ENCODE measurements at regions not wholly inside any gene's neighbourhood (a gene's known extent, or its start where the extent isn't known, plus 50 kb on each side); places are given as distances from the start of the nearest gene placed in this dataset.

- Histone ChIP-seq H4K91ac (ENCODE audit: insufficient read length, low read depth, low read length) (no peak overlapping the region), H3K4me2 (ENCODE audit: insufficient read depth, insufficient read length, low read length) (no peak overlapping the region), H3K23ac (ENCODE audit: insufficient read length, low read depth, low read length) (no peak overlapping the region), H2BK15ac (ENCODE audit: low read depth, low read length) (no peak overlapping the region), H4K8ac (replicated peaks; ENCODE audit: insufficient read length, low read depth, low read length) (no peak overlapping the region), H2BK20ac (ENCODE audit: low read depth, low read length, poor library complexity, severe bottlenecking) (no peak overlapping the region), H3K27ac (ENCODE audit: insufficient read length, low read depth, low read length) (no peak overlapping the region), H3K4ac (ENCODE audit: low read depth, low read length) (no peak overlapping the region), H3T11ph (ENCODE audit: low read length) (no peak overlapping the region), H4K20me1 (ENCODE audit: control insufficient read depth, insufficient read depth, insufficient read length) (no peaks in the 10 kb centered on the region), H3K14ac (ENCODE audit: insufficient read depth, low read length) (no peak overlapping the region), H3K23me2 (ENCODE audit: insufficient read length, low read depth, low read length, poor library complexity, severe bottlenecking) (no peaks in the 10 kb centered on the region), H3K79me1 (ENCODE audit: insufficient read depth, low read depth, low read length, poor library complexity, severe bottlenecking) (no peaks in the 10 kb centered on the region), H3K56ac (ENCODE audit: insufficient read length, low read depth, low read length) (no peak overlapping the region), H2BK5ac (ENCODE audit: insufficient read length, low read length) (no peak overlapping the region), H2AK5ac (ENCODE audit: insufficient read length, low read length) (no peak overlapping the region), H2AFZ (ENCODE audit: low read length) (no peak overlapping the region), H4K5ac (ENCODE audit: insufficient read length, low read depth, low read length) (no peak overlapping the region), H3K18ac (ENCODE audit: insufficient read length, low read depth, low read length) (no peak overlapping the region), H3K27me3 (ENCODE audit: insufficient read depth, low read length) (no peaks in the 10 kb centered on the region), H3K4me1 (ENCODE audit: insufficient read depth, low read length) (no peaks in the 10 kb centered on the region), H3K9me3 (ENCODE audit: control insufficient read depth, low read depth, low read length) (no peaks in the 10 kb centered on the region), H3K79me2 (ENCODE audit: insufficient read depth, low read length) (no peaks in the 10 kb centered on the region), H3K9ac (ENCODE audit: extremely low read depth, insufficient read length, low read length) (no peak overlapping the region), H2BK120ac (ENCODE audit: low read depth, low read length, poor library complexity, severe bottlenecking) (no peak overlapping the region), H2BK12ac (ENCODE audit: insufficient read length, low read depth, low read length) (no peak overlapping the region)
- no peak overlapping the region for H3K4me3 Mint-ChIP-seq
- no peaks in the 10 kb centered on the region for H3K27me3 Mint-ChIP-seq (ENCODE audit: low read depth)
- TF ChIP-seq, protein P1, sequence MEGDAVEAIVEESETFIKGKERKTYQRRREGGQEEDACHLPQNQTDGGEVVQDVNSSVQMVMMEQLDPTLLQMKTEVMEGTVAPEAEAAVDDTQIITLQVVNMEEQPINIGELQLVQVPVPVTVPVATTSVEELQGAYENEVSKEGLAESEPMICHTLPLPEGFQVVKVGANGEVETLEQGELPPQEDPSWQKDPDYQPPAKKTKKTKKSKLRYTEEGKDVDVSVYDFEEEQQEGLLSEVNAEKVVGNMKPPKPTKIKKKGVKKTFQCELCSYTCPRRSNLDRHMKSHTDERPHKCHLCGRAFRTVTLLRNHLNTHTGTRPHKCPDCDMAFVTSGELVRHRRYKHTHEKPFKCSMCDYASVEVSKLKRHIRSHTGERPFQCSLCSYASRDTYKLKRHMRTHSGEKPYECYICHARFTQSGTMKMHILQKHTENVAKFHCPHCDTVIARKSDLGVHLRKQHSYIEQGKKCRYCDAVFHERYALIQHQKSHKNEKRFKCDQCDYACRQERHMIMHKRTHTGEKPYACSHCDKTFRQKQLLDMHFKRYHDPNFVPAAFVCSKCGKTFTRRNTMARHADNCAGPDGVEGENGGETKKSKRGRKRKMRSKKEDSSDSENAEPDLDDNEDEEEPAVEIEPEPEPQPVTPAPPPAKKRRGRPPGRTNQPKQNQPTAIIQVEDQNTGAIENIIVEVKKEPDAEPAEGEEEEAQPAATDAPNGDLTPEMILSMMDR (conservative IDR thresholded peaks at IDR 0.05) = no peak
- no peaks in the 10 kb centered on the region for H3K9me3 Mint-ChIP-seq
- no peak overlapping the region for H3K27ac Mint-ChIP-seq
- H3K36me3 Mint-ChIP-seq (ENCODE audit: insufficient read depth in 1 of 3, low read depth in 3 of 3) = no peaks in the 10 kb centered on the region
- no peak for DNase-seq
- H3K4me1 Mint-ChIP-seq = no peaks in the 10 kb centered on the region
Observed at GRCh38 chr12:98022961-98023360, 492.4 kb upstream of the TMPO start.

All from H9 (cell line).